ENCODE measurements at regions not wholly inside any gene's neighbourhood (a gene's known extent, or its start where the extent isn't known, plus 50 kb on each side); places are given as distances from the start of the nearest gene placed in this dataset.

- H3K4me3 ChIP-seq (ENCODE audit: low read length), result no peak overlapping the region
- TF ChIP-seq CTCF (IDR thresholded peaks at IDR 0.05; ENCODE audit: insufficient read depth, low read depth, low read length, missing control alignments), result no peak
- no peak for DNase-seq (ENCODE audit: low read depth)
Measured at GRCh38 chr12:69189378-69189978, 49.9 kb upstream of the CPSF6 start.

Data from epithelial cell of esophagus (primary cell).